Stomach (tissue), 4 donors: ENCODE measurements at regions not wholly inside any gene's neighbourhood (a gene's known extent, or its start where the extent isn't known, plus 50 kb on each side); places are given as distances from the start of the nearest gene placed in this dataset.

ENCODE experiments used
- CTCF ChIP-seq, 7 experiments: fragments of 450-650 bp in 4 of 7; fragments of 200-600 bp in 3 of 7; sonication (generic) in 3 of 7; IDR thresholded peaks; one replicate each; pipeline ENCODE4 v1.5.1; 2016 to 2019; ENCODE audit warnings: antibody characterized with exemption in 7 of 7, control low read depth in 2 of 7, mild to moderate bottlenecking in 1 of 7
- EP300 ChIP-seq: sonication (generic); formaldehyde crosslinking; IDR thresholded peaks from one replicate; pipeline ENCODE4 v1.6.1; 2017; ENCODE audit warnings: antibody characterized with exemption
- POLR2A ChIP-seq, 4 donors: fragments of 450-650 bp; IDR thresholded peaks; one replicate each; pipeline ENCODE4 v1.6.1; 2016; ENCODE audit warnings: antibody characterized with exemption in 4 of 4, control low read depth in 2 of 4, mild to moderate bottlenecking in 1 of 4, moderate library complexity in 1 of 4
- POLR2AphosphoS5 ChIP-seq, 3 donors: sonication (generic); formaldehyde crosslinking; IDR thresholded peaks; one replicate each; pipeline ENCODE4 v1.6.1; 2016; ENCODE audit warnings: antibody characterized with exemption in 3 of 3

DNA sequence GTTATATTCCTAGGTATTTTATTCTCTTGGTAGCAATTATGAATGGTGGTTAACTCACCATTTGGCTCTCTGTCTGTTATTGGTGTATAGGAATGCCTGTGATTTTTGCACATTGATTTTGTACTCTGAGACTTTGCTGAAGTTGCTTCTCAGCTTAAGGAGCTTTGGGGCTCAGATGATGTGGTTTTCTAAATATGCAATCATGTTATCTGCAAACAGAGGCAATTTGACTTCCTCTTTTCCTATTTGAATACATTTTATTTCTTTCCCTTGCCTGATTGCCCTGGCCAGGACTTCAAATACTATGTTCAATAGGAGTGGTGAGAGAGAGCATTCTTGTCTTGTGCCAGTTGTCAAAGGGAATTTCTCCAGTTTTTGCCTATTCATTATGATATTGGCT is 310.9 kb upstream of the RBMY1B start:
- TF ChIP-seq CTCF (IDR thresholded peaks at IDR 0.05) = no peak
- TF ChIP-seq POLR2A (IDR thresholded peaks at IDR 0.05) = no peak
- TF ChIP-seq POLR2AphosphoS5 (IDR thresholded peaks at IDR 0.05) = no peak
- no peak for TF ChIP-seq EP300
